Suprapubic skin (tissue), 3 donors: ENCODE measurements at regions not wholly inside any gene's neighbourhood (a gene's known extent, or its start where the extent isn't known, plus 50 kb on each side); places are given as distances from the start of the nearest gene placed in this dataset.

ENCODE experiments used
- CTCF ChIP-seq, 2 donors: fragments of 200-600 bp in 1 of 2; fragments of 450-650 bp in 1 of 2; sonication (generic) in 1 of 2; IDR thresholded peaks; one replicate each; pipeline ENCODE4 v1.5.1; 2016 to 2019; ENCODE audit warnings: antibody characterized with exemption in 2 of 2, mild to moderate bottlenecking in 1 of 2, moderate library complexity in 1 of 2
- EP300 ChIP-seq: sonication (generic); formaldehyde crosslinking; IDR thresholded peaks from one replicate; pipeline ENCODE4 v1.6.1; 2017; ENCODE audit warnings: antibody characterized with exemption

GRCh38 chr17:15894258-15894657 lies 50.7 kb upstream of the ADORA2B start:
- TF ChIP-seq CTCF (IDR thresholded peaks at IDR 0.05) = no peak
- no peak for TF ChIP-seq EP300
